GM18873 (cell line): ENCODE measurements at regions not wholly inside any gene's neighbourhood (a gene's known extent, or its start where the extent isn't known, plus 50 kb on each side); places are given as distances from the start of the nearest gene placed in this dataset.
"Not testable (repeated sequence)": the region's sequence is repeated elsewhere in the genome, so short reads cannot be mapped to it uniquely, and the experiment has no call there.

Source experiments
- ATAC-seq: cut with Tn5 transposase; IDR thresholded peaks from one replicate; pipeline ENCODE4 v1.9.1; 2021; ENCODE audit warnings: mild to moderate bottlenecking, moderate library complexity, moderate number of reproducible peaks; ENCODE audit not compliant: unreplicated experiment, low FRiP score

GRCh38 chr12:90237841-90238240, 529.2 kb upstream of the ATP2B1 start:
- no peak for ATAC-seq

GRCh38 chr12:90235642-90236041, 527.0 kb upstream of the ATP2B1 start:
- no peak for ATAC-seq

DNA sequence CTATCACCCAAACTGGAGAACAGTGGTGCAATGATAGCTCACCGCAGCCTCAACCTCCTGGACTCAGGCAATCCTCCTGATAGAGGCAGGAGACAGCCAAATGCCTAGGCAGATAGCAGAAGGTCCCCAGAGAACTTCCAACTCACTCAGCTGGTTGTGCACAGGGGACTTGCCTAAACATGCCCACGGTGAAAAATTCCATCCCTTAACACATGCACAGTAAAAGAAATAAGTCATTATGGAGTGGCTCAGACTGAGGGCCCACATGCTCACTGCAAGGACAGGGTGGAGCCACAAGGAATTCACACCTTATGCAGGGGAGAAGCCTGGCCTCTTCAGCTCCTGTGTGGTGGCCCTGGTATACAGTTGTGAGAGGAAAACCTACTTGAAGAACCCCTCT, 525.8 kb upstream of the ATP2B1 start:
- ATAC-seq: no peak

DNA sequence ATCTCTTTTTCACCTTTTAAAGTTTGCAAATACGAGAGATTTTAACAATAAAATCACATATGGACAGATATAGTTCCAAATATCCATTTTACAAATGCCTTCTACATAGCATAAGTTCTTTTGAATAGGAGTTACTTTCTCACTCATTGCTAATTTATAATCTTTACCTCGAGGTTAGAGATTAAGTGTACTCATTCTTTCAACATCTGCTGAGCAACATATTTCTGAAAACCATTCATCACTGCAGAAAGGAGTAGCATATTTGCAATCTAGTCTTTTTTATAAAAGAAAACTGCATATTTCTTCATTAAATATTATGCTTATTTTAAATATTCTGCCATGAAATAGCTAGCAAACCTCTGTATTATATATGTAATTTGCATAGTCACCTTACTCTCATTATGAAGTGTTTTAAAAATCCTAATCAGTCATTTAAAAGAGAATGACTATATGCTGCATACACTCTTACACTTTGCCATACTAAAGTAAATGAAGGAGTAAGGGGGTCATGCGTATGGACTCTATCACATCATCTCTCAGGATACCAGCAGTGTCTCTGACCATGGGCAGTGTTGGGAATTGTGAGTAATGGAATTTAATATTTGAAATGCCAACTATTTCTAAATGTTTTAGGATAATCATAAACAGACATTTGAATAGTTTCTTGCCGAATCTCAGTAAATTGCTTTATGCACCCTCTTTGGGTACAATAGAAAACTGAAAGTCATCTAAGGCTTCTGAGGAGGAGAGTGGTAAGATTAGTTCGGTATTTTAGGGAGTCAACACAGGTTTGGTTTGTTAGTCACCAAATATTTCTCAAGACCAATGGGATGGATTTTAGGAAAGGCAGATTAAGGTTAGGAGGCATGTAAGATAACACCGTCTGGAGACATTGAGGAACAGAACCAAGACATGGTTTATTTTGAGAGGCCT, 524.8 kb upstream of the ATP2B1 start:
- no peak for ATAC-seq

- ATAC-seq: no peak
Measured at GRCh38 chr12:90229407-90230170, 521.0 kb upstream of the ATP2B1 start.

GRCh38 chr12:90226211-90226610, 517.6 kb upstream of the ATP2B1 start:
- no peak for ATAC-seq

GRCh38 chr12:90216815-90217214, 508.2 kb upstream of the ATP2B1 start:
- no peak for ATAC-seq

DNA sequence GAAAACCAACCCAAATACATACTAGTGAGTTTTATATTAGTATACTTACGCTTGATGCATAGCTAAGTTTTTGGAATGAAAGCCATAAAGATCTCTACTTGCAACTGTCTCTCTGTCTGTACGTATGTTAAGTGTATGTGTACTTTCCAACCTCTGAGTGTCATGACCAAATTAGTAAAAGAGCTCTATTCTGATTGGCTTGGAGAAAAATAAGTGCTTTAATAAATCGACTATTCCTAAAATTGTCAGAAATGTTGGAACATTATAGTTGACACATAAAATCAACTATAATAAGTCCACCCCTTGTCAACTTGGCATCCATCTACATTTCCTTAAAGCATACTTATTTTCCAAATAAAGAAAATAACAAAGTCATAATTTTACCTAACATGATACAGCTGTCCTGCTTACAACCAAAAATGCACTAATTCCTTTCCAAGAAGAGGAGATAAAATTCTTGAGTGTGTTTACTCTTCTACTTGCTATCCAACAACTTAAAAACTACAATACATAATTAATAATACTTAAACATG, 507.4 kb upstream of the ATP2B1 start:
- ATAC-seq: no peak

GRCh38 chr12:90211017-90211416, 502.4 kb upstream of the ATP2B1 start:
- no peak for ATAC-seq

DNA sequence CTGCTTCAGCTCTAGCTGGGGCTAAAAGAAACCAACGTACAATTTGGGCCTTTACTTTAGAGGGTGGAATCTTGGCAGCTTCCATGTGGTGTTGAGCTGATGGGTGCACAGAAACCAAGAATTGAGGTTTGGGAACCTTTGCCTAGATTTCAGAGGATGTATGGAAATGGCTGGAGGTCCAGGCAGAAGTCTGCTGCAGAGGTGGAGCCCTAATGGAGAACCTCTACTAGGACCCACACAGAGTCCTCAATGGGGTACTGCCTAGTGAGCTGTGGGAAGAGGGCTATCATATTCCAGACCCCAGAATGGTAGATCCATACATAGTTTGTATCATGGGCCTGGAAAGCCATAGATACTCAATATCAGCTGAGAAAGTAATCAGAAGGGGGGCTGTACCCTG, 500.4 kb upstream of the ATP2B1 start:
- ATAC-seq: no peak

DNA sequence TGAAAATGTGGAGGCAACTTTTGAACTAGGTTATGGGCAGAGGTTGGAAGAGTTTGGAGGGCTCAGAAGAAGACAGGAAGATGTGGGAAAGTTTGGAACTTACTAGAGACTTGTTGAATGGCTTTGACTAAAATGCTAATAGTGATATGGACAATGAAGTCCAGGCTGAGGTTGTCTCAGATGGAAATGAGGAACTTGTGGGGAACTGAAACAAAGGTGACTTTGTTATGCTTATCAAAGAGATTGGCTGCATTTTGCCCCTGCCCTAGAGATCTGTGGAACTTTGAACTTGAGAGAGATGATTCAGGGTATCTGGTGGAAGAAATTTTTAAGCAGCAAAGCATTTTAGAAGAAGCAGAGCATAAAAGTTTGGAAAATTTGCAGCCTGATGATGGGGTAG, 499.7 kb upstream of the ATP2B1 start:
- not testable (repeated sequence) for ATAC-seq

DNA sequence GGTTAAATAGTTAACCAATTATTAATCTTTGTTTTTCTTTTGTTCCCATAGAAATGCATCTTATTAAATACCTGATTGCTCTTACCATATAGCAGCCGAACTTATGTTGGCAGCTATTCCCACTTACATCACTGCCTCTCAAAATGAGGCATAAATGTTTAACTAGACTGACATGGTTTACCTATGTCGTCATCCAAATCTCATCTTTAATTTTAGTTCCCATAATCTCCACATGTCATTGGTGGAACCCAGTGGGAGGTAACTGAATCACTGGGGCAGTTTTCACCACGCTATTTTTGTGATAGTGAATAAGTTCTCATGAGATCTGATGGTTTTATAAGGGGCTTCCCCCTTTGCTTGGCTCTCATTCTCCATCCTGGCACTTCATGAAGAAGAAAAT, 499.2 kb upstream of the ATP2B1 start:
- ATAC-seq: no peak

DNA sequence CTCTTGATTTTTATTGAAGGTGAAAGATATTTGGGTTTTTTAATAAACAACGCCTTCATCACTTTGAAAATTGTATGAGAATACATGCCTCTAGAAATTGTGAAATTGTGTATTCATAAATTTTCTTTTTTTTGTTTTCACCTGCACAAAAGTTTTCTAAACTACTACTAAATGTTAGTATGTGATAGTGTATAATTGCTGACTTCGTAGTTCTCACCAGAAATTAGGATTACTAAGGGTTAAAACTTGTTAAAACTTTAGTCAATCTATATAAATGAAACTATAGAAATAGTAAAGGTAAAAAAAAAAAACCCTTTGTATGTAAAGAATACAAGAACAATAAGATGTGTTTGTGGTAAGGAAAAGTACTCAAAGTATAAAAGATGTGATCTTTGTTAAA, 496.5 kb upstream of the ATP2B1 start:
- no peak for ATAC-seq

DNA sequence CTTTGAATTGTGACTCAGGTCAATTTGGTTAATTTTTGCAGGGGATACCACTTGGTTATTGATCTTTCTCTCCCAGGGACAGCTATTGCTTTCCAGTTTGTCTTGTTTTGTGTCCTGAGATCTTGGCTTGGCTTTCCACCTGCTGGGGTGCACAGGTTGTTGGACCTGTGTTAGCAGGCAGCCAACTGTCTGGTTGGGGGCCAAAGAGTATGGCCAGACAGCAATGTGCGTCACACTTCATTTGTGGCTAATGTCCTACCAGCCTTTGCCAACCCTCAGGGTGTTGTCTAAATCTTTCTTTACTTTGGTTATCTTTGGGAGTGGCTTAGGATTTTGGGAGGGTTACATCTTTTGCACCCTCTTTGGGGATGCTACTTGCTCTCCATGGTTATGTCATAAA, 494.9 kb upstream of the ATP2B1 start:
- ATAC-seq: no peak

GRCh38 chr12:90199006-90199405, 490.4 kb upstream of the ATP2B1 start:
- ATAC-seq: no peak

DNA sequence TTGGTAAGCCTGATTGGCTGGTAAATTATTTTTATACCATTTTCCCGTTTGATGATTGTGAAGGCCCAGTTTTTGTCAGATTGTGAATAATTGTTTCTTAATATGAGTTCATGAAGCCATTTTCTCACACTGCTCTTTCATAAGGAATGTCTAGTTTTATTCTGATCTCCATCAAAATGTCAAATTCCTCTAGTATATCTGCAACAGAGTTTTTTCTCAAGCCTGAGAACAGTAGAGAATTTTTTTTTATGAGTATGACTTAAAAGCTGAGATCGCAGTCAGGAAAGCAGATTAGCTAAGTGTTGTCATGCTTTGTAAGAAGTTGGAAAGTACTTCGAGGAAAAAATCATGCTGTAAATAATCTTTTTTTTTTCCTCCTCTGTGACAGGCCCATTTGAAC, 484.9 kb upstream of the ATP2B1 start:
- no peak for ATAC-seq

DNA sequence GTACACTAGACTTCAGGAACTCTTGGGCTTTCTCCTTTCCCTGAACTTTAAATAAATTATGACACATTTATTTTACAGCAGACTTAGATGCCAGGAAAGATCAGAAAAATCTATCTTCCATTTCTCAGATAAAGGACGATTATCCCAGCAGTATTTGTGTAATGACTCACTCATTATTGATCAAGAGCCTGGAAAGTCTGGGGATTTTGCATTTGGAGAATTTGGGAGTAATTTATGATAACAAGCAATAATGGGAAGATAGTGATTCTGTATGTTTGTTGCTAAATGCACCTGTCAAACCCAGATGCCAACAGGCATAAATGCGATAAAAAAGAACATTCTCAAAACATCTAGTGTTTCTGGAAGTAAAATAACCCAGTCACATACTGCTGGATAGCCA, 480.2 kb upstream of the ATP2B1 start:
- ATAC-seq: no peak

- ATAC-seq: no peak
Measured at GRCh38 chr12:90183201-90183600, 474.6 kb upstream of the ATP2B1 start.

- no peak for ATAC-seq
Measured at GRCh38 chr12:90181216-90181615, 472.6 kb upstream of the ATP2B1 start.

- no peak for ATAC-seq
Measured at GRCh38 chr12:90174956-90175355, 466.3 kb upstream of the ATP2B1 start.

DNA sequence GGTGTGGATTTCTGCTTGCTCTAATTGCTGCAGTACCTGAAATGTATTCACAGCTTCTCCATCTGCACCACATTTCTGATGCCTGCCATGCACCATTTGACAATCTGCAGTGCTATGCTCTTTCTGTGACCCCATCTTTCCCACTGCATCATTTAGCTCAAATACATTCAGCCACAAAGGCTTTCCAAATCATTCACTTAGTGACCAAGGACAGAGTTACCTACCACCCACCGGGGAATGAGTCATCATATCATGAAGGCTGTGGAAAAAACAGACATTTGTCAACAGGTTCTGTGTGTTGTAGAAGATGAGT, 465.5 kb upstream of the ATP2B1 start:
- ATAC-seq: no peak
